Mammary epithelial cell (primary cell): ENCODE measurements at regions not wholly inside any gene's neighbourhood (a gene's known extent, or its start where the extent isn't known, plus 50 kb on each side); places are given as distances from the start of the nearest gene placed in this dataset.

Experiments used
- CTCF ChIP-seq, 2 donors: IDR thresholded peaks in 1 of 2; conservative IDR thresholded peaks in 1 of 2; 2 replicates each; pipeline ENCODE4 v1.5.1; 2011 to 2012; ENCODE audit warnings: inconsistent platforms in 2 of 2, low read length in 2 of 2, mild to moderate bottlenecking in 2 of 2, control low read depth in 1 of 2, low read depth in 1 of 2; ENCODE audit not compliant: insufficient read depth in 1 of 2; ENCODE audit errors: extremely low read depth in 1 of 2
- EZH2 ChIP-seq: IDR thresholded peaks from 2 replicates; pipeline ENCODE4 v1.6.1; 2012; ENCODE audit warnings: low read length, inconsistent platforms, borderline replicate concordance

GRCh38 chr16:62568926-62569325 is 532.7 kb upstream of the CDH8 start:
- no peak for TF ChIP-seq CTCF (conservative IDR thresholded peaks at IDR 0.05 in 1 of 2, IDR thresholded peaks at IDR 0.05 in 1 of 2; ENCODE audit: extremely low read depth in 1 of 2, insufficient read depth in 1 of 2, low read depth in 1 of 2, low read length in 2 of 2)
- TF ChIP-seq EZH2 = no peak
